Femur (tissue), 1 donor: ENCODE measurements at regions not wholly inside any gene's neighbourhood (a gene's known extent, or its start where the extent isn't known, plus 50 kb on each side); places are given as distances from the start of the nearest gene placed in this dataset.

Source experiments
- DNase-seq: peaks from one replicate; pipeline ENCODE4 v3.0.0-alpha.2; 2017

GRCh38 chr13:39167018-39167417, 128.8 kb downstream of the NHLRC3 start:
- no peak for DNase-seq

GRCh38 chr13:39170711-39171110, 132.5 kb downstream of the NHLRC3 start:
- no peak for DNase-seq

GRCh38 chr13:39185326-39185725, 147.1 kb downstream of the NHLRC3 start:
- no peak for DNase-seq

- DNase-seq, result peak; percentile 37
Observed at GRCh38 chr13:39186205-39186875, 148.1 kb downstream of the NHLRC3 start.

- DNase-seq, result no peak
Observed at GRCh38 chr13:39189778-39190177, 151.5 kb downstream of the NHLRC3 start.

- DNase-seq, result no peak
Observed at GRCh38 chr13:39196965-39197646, 158.8 kb downstream of the NHLRC3 start.

GRCh38 chr13:39197647-39198007, 159.4 kb downstream of the NHLRC3 start:
- DNase-seq, result no peak

- no peak for DNase-seq
Observed at GRCh38 chr13:39200249-39200910, 162.1 kb downstream of the NHLRC3 start.

- peak; percentile 21 for DNase-seq
Observed at GRCh38 chr13:39201180-39201579, 162.9 kb downstream of the NHLRC3 start.

GRCh38 chr13:39202746-39203145, 164.5 kb downstream of the NHLRC3 start:
- no peak for DNase-seq

GRCh38 chr13:39208636-39209035, 170.4 kb downstream of the NHLRC3 start:
- DNase-seq, result no peak

GRCh38 chr13:39209731-39210531, 171.7 kb downstream of the NHLRC3 start:
- peak; percentile 25 for DNase-seq

GRCh38 chr13:39210961-39211534, 172.8 kb downstream of the NHLRC3 start:
- DNase-seq, result no peak

- DNase-seq, result no peak
Observed at GRCh38 chr13:39215971-39216370, 177.7 kb downstream of the NHLRC3 start.

- DNase-seq, result no peak
Observed at GRCh38 chr13:39217471-39217870, 179.2 kb downstream of the NHLRC3 start.

GRCh38 chr13:39224671-39225240, 186.5 kb downstream of the NHLRC3 start:
- DNase-seq, result no peak

GRCh38 chr13:39225860-39226259, 187.6 kb downstream of the NHLRC3 start:
- DNase-seq, result no peak

GRCh38 chr13:39226359-39226758, 188.1 kb downstream of the NHLRC3 start:
- DNase-seq, result no peak

- DNase-seq, result no peak
Observed at GRCh38 chr13:39232401-39232980, 194.2 kb downstream of the NHLRC3 start.

- no peak for DNase-seq
Observed at GRCh38 chr13:39232999-39233398, 194.7 kb downstream of the NHLRC3 start.

GRCh38 chr13:39233519-39233918, 195.3 kb downstream of the NHLRC3 start:
- DNase-seq, result no peak

GRCh38 chr13:39244561-39245230, 206.4 kb downstream of the NHLRC3 start:
- no peak for DNase-seq
